K562 (cell line): ENCODE measurements at regions not wholly inside any gene's neighbourhood (a gene's known extent, or its start where the extent isn't known, plus 50 kb on each side); places are given as distances from the start of the nearest gene placed in this dataset.

Experiments
- HCFC1 ChIP-seq: IDR thresholded peaks from 2 replicates; pipeline ENCODE4 v1.6.1; 2012; ENCODE audit warnings: low read depth, low read length, improper control_type of control experiment
- MTA3 ChIP-seq: fragments of 450-650 bp; formaldehyde crosslinking; IDR thresholded peaks from 2 replicates; pipeline ENCODE4 v1.6.1; 2017; ENCODE audit warnings: mild to moderate bottlenecking, borderline replicate concordance
- RBM17 ChIP-seq: fragments of 200-400 bp; formaldehyde crosslinking; IDR thresholded peaks from 2 replicates; pipeline ENCODE4 v1.6.1; 2017; ENCODE audit warnings: low read depth, mild to moderate bottlenecking, low read length, borderline replicate concordance
- SRSF9 ChIP-seq: fragments of 200-400 bp; formaldehyde crosslinking; IDR thresholded peaks from 2 replicates; pipeline ENCODE4 v1.6.1; 2017; ENCODE audit warnings: low read depth, low read length, borderline replicate concordance
- ZNF316 ChIP-seq: fragments of 450-650 bp; IDR thresholded peaks from 2 replicates; pipeline ENCODE4 v1.6.1; 2016
- ZNF318 ChIP-seq, 2 experiments: fragments of 450-650 bp; IDR thresholded peaks; 2 replicates each; pipeline ENCODE4 v1.6.1; 2016; ENCODE audit warnings: mild to moderate bottlenecking in 2 of 2, borderline replicate concordance in 1 of 2, low read depth in 1 of 2, moderate library complexity in 1 of 2
- ZZZ3 ChIP-seq: fragments of 450-650 bp; IDR thresholded peaks from 2 replicates; pipeline ENCODE4 v1.6.1; 2016; ENCODE audit warnings: antibody characterized with exemption, mild to moderate bottlenecking, moderate library complexity

GRCh38 chr10:23692736-23693135 is 253.9 kb downstream of the OTUD1 start (continued):
- TF ChIP-seq ZNF318 (IDR thresholded peaks at IDR 0.05; ENCODE audit: borderline replicate concordance in 1 of 2, low read depth in 1 of 2) (no peak), ZNF316 (no peak), ZZZ3 (no peak), SRSF9 (no peak), HCFC1 (no peak), MTA3 (no peak), RBM17 (no peak)
- TF ChIP-seq, all 486 proteins: peak for 0
